Activated CD4-positive, CD25-positive, alpha-beta regulatory T cell (primary cell): ENCODE measurements at regions not wholly inside any gene's neighbourhood (a gene's known extent, or its start where the extent isn't known, plus 50 kb on each side); places are given as distances from the start of the nearest gene placed in this dataset.
"Not testable (repeated sequence)": the region's sequence is repeated elsewhere in the genome, so short reads cannot be mapped to it uniquely, and the experiment has no call there.

ENCODE experiments used
- DNase-seq, 4 experiments: peaks; one replicate each; lab custom pipeline; 2025; lab: John Stamatoyannopoulos, UW

DNA sequence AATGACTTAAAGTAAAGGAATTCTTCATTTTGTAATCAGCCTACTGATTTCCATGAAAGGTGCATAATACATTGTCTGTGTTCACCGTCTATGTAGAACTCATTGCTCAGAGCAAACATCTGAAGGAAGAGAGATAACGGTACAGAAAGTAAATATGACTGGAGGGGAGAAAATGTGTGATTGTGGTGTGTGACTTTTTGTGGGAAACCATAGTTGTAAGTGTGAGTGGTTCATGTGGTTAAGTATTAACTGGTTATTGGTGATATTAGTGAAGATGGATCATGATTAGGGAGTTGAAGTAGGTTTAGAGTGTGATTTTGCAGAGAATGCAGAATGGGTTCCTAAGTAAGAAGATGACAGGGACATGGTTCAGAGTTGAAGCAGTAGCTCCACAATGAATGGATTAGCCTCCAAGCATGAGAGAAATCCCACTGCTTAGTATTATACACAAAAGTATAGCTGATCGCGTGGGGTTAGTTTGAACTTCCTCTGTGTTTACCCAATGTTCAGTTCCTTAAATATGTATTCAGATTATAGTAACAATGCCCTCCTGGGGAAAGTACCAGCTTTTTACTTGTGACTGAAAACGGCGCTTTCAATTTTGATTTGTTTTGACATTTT is 368.9 kb downstream of the UTRN start:
- no peak for DNase-seq

DNA sequence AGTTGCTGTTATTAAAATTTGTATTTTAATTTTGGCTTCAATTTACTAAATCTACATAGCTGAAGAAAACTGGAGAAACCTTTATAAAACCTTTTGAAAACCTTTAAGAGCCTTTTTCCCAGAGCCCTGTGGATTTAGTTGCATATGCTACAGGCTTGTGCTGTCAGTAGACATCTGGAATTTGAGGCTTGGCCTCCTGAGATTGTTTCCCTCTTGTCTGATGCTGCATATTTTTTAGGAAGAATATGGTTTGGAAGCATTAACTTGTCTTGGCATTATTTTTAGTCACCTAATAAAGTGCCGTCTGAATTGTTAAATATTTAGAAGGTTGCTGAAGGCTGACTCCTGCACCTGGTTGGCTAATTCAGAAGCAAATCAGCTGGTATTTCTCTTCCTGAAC is 369.4 kb downstream of the UTRN start:
- no peak for DNase-seq

- DNase-seq = no peak
Measured at GRCh38 chr6:144655376-144655775, 370.2 kb downstream of the UTRN start.

- no peak for DNase-seq
Measured at GRCh38 chr6:144657691-144658090, 372.6 kb downstream of the UTRN start.

GRCh38 chr6:144659202-144660182 is 374.4 kb downstream of the UTRN start:
- no peak for DNase-seq

- no peak for DNase-seq
Measured at GRCh38 chr6:144660561-144661115, 375.5 kb downstream of the UTRN start.

DNA sequence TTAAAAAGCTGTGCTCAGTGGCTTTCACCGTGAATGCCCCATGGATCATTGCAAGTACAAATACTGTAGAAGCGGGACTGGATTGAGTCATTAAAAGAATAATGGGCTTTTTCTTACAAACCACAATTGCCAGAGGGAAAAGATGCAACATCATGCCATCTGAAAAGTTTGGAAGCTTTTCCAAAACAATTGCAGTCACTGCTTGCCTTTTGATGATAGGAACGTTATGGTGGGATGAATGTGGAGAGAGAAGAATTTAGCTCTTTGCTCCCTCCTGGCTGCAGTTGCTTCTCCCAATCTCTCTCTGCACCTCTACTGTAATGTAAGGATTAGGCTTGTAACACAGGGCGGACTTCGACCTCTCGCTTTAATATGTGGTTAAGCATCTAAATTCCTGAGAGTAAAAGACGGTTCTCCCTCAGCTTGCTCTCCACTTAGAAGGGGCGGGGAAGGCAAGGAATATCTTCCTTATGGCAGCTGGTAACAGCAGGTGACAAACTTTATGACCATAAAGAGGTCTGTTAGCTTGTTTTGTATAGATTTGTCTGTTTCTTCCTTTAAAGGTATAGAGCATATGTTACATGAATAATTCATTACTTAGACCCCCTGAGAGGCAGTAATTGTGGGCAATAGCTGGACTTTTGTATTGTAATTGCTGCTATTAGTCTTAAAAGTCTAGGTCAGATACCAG is 376.1 kb downstream of the UTRN start:
- no peak for DNase-seq

GRCh38 chr6:144662812-144663365 is 377.8 kb downstream of the UTRN start:
- DNase-seq = no peak

DNA sequence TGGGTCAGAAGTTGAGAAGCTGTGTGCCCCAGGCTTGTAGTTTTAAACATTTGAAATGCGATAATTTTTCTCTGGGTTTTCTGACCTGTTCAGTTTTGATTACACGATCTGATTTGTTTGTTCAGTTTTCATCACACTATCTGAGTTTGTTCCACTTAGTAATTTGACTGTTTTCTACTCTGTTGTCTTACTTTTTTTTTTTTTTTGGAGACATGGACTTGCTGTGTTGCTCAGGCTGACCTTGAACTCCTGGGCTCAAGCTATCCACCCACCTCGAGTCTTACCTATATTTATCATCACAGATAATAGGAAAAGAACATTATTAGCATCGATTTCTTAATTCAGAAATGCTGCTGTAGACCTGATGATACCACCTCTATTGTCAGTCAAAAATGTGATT is 379.1 kb downstream of the UTRN start:
- DNase-seq = no peak

GRCh38 chr6:144664947-144665346 is 379.8 kb downstream of the UTRN start:
- DNase-seq = no peak

DNA sequence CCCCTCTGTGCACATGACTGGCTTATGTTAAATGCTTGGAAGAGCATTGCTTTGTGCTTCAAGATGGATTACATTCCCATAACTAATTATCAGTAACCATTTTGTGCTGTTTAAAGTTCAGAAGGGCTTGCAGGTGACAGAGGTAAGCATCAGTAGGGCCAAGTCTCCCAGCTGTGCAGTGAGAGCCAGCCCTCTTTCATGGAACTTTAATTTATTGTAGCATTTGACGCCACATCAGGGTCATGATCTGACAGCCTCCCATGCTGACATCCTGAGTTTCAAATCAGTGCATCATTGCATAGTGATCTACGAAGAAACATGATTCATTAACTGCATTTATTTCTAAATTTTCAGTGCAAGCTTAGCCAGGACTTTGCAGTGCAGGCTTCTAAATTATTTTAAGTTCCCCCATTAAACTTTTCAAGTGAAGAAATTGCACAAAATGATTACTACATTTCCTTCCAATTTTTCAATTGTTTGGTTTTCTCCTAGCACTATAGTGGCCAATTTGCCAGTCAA is 380.9 kb downstream of the UTRN start:
- no peak for DNase-seq

DNA sequence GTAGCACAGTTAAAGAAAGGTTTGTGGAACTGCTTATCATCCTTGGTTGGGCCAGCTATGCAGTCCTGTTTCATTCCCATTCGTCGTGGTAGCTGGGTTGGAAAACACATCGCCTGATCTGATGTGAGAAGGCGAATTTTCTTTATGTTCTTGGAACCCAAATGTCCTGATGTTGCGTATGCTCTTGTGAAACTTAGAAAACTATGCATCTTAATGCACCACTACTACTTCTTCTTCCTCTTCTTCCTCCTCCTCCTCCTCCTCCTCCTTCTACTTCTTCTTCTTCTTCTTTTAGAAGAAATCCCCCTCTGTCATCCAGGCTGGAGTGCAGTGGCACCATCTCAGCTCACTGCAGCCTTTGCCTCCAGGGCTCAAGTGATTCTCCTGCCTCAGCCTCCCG is 381.6 kb downstream of the UTRN start:
- DNase-seq = no peak

DNA sequence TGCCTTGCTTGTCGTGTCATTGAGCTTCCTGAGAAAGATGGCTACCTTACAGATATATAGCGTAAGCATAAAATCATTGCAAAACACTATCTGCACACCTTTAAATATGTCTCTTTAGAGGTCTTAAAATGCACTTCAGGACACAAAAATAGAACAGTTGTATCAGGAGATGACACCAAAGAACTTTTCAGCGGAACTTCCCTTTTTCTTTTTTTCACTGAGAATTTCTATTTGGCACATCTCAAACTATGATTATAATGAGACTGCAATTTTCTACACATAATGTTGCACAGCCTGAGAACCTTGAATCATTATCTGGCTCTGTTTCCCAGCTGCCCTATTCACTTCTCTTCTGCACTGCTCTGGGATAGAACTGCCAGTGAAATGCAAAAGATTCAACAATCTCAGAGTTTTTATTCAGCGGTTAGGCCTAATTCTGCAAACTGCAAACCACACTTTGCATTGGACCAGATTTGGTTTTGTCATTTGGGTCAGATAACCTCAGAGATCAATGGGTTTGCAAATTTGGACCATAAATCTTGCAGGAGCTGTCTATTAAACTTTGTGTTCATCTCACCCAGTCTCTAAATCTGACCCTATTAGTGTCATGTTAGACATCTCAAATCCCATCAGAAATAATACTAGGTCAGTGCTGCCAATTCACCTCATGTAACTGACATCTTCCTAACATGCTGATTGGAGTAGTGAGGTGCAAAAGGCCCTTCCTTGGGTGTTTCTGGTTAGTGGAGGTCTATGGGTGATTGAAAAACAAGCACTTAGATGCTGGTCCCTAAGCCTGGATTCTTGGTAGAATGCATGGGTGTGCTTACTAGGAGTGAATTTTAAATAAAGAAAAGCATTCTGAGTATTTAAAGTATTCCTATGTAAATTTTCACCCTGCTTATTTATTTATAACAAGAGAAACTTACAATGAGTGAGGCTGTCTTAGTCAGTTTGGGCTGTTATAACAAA is 382.7 kb downstream of the UTRN start:
- no peak for DNase-seq

DNA sequence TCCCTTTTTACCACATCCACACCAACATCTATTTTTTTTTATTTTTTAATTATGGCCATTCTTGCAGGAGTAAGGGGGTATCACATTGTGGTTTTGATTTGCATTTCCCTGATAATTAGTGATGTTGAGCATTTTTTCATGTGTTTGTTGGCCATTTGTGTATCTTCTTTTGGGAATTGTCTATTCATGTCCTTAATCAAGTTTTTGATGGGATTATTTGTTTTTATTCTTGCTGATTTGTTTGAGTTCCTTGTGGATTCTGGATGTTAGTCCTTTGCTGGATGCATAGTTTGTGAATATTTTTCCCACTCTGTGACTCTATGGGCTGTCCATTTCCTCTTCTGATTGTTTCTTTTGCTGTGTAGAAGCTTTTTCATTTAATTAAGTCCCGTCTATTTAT is 385.1 kb downstream of the UTRN start:
- not testable (repeated sequence) for DNase-seq

GRCh38 chr6:144673807-144674206 is 388.7 kb downstream of the UTRN start:
- no peak for DNase-seq

DNA sequence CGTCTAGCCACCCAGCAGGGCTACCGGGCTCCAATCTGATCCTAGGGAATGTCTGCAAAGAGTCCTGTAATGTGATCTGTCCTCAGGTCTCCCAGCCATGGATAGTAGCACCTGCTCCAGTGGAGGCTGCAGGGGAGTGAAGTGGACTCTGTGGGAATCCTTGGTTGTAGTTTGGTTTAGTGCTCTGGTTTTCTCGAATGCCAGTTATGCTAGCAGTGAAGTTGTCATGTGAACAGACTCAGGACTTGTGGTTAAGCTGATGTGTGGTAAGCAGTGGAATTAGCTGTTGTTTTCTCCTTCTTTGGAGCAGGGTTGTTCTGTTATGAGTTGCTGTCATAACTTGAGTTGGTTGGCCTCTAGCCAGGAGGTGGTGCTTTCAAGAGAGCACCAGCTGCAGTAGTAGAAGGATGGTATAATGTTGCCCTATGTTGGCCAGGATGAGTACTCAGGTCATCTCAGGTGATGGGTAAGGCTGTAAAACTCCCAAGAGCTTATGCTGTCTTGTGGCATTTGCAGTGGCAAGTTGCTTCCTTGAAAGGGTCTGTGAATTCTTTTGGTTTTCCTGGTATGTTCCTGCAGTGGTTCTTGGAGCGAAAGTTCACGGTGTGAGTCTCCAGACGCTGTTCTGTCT is 390.2 kb downstream of the UTRN start:
- no peak for DNase-seq

- DNase-seq = not testable (repeated sequence)
Measured at GRCh38 chr6:144676310-144676709, 391.2 kb downstream of the UTRN start.

GRCh38 chr6:144677263-144677662 is 392.1 kb downstream of the UTRN start:
- not testable (repeated sequence) for DNase-seq

DNA sequence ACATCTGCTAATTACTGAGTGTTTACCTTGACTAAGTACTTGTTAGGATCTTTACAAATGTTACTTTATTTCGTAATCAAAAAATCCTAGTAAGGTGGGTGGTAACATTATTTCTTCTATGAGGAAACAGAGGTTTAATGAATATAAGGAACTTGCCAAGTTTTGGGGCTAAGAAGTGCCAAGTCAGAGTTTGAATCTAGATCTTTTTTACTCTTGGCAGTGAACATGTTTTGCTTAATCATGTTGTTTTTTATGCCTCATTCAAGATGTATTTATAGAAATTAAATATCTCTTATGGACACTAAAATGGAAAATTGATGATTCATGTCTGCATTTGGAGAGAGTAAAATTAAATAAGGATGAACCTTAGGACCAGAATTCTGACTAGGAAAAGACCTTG is 393.7 kb downstream of the UTRN start:
- no peak for DNase-seq

- DNase-seq = no peak
Measured at GRCh38 chr6:144681334-144681733, 396.2 kb downstream of the UTRN start.
